HG02798 (cell line): ENCODE measurements at regions not wholly inside any gene's neighbourhood (a gene's known extent, or its start where the extent isn't known, plus 50 kb on each side); places are given as distances from the start of the nearest gene placed in this dataset.
"Not testable (repeated sequence)": the region's sequence is repeated elsewhere in the genome, so short reads cannot be mapped to it uniquely, and the experiment has no call there.

Experiments used
- ATAC-seq: cut with Tn5 transposase; IDR thresholded peaks from one replicate; pipeline ENCODE4 v1.9.1; 2021; ENCODE audit warnings: mild to moderate bottlenecking; ENCODE audit not compliant: unreplicated experiment, poor library complexity

DNA sequence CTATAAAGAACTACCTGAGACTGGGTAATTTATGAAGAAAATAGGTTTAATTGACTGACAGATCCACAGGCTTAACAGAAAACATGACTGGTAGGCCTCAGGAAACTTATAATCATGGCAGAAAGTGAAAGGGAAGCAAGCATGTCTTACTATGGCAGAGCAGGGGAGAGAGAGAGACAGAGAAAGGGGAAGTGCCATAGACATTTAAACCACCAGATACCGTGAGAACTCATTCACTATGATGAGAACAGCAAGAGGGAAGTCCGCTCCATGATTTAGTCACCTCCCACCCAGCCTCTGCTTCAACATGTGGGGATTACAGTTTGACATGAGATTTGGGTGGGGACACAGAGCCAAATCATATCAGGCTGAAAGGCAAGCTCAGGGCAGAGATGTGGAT is 327.1 kb upstream of the DDI1 start:
- peak; percentile 64 for ATAC-seq

DNA sequence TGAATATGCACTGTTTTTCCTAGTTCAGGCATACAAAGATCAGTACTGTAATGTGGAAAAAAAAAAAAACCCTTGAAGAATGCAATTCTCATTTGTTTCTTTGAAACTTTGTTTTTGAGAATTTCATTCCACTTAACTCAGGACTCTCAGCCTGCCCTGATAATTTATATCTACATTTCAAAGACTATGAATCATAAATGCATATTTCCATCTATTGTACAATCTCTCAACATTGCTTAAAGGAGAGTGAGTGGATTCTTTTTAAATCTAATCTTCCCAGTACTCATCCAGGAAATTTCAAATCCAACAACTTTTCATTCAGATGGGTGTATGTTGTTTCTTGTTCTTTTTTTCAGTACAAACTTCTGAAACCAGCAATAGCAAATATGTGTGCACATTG is 322.2 kb upstream of the DDI1 start:
- no peak for ATAC-seq

DNA sequence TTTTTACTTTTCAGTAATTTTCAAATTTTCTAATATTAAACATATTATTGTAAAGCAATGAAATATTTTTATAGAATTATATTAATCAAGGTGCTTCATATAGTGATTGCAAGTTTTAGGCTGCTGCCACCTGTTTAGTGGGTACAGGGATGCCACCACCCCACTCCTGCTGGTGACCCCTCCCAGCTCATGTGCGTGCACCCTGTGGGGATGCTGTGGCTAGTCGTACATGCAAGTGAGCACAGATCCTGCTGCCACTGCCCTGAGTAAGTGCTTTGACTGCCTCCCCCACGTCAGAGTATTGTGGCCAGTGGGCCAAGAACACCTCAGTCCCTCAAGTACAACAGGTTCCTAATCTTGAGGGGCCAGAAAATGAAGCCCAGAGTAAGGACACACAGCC is 320.1 kb upstream of the DDI1 start:
- no peak for ATAC-seq

DNA sequence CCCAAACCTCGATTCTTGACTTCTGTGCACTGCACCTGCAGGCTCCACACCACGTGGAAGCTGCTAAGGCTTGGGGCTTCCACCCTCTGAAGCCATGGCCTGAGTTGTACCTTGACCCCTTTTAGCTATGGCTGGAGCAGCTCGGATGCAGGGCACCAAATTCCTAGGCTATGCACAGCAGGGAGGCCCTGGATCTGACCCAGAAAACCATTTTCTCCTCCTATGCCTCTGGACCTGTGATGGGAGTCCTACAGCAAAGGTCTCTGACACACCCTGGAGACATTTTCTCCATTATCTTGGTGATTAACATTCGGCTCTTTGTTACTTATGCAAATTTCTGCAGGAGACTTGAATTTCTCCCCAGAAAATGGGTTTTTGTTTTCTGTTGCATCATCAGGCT is 309.2 kb upstream of the DDI1 start:
- no peak for ATAC-seq

DNA sequence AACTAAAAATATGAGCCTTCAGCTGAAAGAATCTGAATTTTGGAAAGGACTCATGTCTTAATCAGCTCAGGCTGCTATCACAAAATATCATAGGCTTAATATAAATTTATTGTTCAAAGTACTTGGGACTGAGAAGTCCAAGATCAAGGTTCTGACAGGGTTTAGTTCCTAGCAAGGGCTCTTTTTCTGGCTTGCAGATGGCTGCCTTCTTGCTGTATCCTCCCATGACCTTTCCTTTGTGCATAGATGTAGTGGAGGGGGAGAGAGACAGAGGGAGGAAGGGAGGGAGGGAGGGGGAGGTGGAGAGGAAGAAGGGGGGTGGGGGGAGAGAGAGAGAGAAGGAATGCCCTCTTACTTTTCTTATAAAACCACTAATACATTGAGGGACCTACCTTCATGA is 306.8 kb upstream of the DDI1 start:
- ATAC-seq, result no peak

DNA sequence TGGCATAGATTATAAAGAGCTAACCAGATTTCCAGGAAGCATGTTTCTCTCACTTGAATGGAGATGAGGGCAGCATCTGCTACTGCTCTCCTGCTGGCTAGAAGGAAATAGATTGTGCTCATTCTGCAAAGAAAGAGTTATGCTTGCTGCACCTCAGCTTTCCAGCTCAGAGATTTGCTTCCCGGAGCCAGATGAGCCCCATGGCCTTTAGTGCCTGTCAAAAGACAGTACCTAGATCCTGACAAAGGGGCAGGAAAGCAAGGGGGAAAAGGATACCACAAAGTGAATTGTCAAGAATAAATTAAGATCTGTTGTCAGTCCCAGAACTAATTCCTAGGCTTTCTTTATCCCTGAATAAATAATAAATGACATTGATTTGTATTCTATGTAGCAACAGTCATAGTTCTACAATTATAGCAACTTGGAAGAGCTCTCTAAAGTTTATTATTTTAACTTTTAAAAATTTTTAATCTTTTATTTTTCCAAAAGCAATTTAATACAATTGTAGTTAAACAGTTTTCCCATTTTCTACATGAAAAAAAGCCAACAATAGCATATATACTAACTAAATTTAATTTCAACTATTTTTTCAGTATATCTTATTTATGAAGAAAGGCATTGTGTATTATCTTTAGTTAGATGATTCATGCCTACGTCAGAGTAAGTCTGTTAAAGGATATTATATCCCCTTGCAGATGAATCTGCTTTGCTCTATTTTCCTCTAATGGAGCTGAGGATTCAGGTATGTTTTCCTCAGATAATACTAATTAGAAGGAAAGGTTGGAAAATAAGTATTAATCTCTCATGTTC is 306.1 kb upstream of the DDI1 start:
- no peak for ATAC-seq

DNA sequence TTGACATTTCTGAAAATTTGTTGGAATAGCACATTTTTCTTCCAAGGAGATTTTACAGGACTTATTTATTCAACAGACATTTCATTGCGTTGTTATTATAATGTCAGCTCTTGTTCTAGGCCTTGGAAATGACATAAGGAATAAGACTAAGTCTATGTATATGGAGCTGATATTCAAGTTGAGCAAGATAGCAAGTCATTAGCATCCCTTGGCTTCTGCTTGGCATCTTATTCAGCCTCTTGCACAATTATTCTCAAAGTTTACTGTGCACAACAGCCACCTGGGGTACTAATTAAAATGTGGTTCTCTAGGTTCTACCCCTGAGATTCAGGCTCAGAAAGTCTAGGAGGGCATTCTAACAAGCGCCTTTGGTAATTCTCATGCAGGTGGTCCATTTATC is 304.8 kb upstream of the DDI1 start:
- no peak for ATAC-seq

DNA sequence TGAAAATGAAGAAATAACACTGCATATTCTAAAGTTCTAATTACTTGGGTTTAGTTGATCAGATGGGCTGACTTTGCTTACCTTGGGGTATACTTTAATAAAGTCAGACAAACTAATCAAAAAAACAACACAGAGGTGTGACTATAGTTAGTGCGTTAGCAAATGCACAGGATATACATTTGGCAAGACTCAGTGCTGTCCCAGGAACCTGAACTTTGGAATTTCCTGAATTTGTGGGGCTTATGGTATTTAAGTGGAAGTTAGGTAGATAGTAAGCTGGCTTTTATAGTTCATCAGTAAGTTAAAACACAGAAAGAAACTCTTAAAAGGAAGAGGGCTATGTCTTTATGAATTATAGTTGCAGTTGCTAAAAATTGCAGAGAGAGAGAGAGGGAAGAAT is 302.6 kb upstream of the DDI1 start:
- no peak for ATAC-seq

DNA sequence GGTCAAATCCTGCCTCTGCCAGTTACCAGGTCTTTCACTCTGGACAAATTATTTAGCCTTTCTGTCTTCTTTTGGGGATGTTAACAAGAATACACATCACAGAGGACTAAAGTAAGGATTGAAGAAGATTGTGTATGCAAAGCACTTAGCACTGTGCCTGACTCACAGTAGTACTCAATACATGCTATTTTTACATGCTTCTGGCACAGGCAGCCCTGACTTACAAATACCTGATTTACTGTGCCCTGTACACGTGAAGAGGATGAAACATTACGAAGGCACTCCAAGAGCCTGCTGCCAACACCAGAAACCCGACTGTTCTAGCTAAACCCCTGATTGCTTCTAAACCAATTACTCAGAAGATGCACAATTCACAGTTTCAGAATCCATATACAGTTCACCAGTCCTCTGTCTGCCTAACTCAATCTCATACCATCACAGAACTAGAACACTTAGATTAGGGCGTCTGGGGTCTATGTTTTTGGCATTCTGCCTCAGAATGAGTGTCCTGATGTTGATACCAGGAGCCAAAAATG is 300.9 kb upstream of the DDI1 start:
- no peak for ATAC-seq

DNA sequence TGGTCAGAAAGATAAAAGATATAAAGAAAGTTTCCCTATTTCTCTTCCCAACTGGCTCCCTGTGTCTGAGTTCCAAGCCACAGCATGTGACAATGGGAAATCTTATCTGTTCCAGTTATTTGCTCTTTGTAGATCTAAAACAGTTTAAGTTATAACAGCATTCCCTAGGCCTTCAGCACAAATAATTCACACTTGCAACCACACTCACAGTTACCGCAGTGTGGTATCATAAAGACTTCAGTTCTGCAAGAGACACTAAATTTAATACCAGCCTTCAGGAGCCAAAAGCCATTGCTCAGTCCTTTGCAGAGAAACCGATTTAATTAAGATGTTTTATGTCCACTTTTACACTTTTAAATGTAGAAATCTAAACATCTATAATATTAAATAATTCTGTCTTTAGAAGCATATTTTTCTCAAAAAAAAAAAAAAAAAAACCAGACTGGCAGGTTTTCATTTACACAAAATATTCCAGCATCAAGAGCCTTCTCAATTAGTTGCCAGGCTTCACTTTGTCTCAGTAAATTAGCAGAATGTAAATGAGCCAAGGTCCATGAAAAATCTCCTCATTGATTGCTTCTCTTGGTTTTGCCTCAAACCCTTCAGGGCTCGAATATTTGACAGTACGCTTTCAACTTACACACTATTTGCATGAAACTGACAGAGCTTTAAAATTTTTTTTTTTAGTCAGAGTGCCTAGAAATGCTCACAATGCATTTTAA is 300.0 kb upstream of the DDI1 start:
- no peak for ATAC-seq

DNA sequence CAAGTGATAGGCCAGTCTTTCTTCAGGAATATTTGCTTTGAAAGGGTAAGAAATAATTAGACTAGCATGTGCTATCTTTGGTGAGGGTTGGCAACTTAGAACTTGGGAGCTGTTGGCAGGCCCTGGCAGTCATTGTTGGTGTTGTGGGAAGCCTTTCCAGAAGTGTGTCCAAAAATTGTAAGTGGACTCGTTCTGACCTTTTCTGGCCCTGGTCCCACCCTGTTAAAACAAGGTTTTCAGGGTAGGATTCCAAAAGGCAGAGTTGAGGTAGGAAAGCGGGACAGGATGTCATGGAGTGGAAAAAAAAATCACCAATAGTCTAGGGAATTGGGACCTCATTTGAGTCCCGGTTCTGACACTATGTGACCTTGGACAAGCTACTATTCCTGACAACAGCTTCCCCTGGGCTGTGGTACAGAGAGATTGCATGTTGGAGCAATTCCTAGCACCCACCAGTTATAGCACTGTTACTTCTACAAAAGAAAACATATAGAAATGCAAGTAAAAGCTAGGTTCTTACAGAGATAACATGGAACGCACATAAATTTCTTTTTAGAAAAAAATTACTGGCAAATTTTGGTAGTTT is 299.3 kb upstream of the DDI1 start:
- no peak for ATAC-seq

DNA sequence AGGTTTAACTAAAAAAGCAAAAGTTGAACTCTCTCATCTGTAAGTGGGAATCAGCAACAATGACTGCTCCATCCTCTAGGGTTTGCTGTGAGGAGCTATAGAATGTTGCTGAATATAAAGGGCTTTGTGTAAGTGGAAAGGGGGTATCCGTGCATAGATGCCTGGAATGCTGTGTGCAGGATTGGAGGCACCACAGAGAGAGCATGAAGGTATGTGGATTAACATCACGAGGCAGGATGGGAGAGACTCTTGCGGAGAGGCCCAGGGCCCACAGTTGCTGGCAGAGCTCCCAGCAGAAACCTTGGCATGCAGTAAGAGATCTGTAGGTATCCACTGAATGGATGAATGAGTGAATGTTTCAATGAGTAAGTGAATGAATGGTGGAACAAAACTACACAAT is 298.7 kb upstream of the DDI1 start:
- ATAC-seq, result no peak

DNA sequence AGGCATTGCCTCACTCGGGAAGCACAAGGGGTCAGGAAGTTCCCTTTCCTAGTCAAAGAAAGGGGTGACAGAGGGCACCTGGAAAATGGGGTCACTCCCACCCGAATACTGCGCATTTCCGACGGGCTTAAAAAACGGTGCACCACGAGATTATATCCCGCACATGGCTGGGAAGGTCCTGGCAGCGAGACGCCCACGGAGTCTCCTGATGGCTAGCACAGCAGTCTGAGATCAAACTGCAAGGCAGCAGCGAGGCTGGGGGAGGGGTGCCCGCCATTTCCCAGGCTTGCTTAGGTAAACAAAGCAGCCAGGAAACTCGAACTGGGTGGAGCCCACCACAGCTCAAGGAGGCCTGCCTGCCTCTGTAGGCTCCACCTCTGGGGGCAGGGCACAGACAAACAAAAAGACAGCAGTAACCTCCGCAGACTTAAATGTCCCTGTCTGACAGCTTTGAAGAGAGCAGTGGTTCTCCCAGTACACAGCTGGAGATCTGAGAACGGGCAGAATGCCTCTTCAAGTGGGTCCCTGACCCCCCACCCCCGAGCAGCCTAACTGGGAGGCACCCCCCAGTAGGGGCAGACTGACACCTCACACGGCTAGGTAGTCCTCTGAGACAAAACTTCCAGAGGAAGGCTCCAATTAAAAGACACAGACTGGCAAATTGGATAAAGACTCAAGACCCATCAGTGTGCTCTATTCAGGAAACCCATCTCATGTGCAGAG is 297.2 kb upstream of the DDI1 start:
- not testable (repeated sequence) for ATAC-seq

DNA sequence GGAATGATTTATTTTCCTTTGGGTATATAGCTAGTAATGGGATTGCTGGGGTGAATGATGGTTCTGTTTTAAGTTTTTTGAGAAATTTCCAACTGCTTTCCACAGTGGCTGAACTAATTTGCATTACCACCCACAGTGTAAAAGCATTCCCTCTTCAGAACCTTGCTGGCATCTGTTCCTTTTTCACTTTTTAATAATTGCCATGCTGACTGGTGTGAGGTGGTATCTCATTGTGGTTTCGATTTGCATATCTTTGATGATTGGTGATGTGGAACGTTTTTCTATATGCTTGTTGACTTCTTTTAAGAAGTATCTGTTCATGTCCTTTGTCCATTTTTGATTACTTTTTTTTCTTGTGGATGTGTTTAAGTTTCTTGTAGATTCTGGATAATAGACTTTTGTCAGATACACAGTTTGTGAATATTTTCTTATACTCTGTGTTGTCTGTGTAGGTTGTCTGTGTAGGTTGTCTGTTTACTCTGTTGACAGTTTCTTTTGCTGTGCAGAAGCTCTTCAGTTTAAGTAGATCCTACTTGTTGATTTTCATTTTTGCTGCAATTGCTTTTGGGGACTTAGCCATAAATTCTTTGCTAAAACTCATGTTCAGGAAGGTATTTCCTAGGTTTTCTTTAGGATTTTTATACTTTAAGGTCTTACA is 291.8 kb upstream of the DDI1 start:
- no peak for ATAC-seq

DNA sequence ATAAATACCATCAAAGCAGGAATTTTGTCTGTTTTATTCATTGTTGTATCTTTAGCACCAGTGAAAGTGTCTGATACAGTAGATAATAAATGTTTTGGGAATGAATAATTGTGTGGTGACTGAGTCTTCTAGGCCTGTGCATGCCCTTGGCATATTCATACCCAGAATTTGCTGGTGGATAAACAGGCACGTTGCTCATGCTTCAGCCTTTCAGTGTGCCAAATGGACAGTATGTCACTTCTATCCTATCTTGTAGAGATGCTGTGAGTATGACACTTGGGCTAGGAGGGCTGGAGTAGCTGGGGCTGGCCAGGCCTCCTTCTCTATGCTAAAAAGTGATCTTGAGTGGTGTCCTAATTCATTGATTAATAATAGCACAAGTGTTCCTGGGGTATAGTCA is 287.3 kb upstream of the DDI1 start:
- no peak for ATAC-seq

DNA sequence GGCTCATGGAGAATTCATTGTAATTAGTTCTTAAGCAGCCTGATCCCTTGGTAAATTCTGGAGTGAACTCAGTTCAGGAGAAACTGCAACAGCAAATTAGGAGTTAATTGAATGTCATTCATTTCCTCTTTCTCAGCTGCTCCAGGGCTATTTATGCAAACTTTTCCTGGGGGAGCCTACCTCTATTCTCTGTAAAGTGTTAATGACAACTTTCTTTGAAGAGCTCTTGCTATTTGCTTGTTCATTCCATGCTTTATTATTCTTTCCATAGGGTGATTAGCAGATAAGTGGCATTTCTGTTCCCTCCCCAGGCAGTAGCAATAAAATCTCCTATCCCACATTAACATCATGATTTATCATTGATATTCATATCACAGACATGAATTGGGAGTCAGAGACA is 267.6 kb upstream of the DDI1 start:
- ATAC-seq, result no peak

DNA sequence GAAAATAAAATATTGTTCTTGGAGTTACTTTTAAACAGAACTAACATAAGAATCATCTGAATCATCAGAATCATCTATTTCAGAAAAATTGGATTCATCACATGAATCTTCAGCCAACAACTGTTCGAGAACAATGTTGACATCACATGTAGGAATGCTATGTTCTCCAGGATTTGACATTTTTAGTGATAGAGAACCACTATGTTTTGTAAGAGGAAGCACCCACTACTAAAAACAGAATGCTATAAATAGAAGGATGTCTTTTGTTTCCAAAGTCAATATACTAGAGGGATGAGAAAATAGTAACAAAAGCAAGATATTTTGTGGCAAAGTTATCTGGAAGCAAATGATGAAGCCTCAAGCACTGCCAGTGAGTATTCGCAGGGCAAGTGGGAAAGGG is 263.4 kb upstream of the DDI1 start:
- no peak for ATAC-seq

DNA sequence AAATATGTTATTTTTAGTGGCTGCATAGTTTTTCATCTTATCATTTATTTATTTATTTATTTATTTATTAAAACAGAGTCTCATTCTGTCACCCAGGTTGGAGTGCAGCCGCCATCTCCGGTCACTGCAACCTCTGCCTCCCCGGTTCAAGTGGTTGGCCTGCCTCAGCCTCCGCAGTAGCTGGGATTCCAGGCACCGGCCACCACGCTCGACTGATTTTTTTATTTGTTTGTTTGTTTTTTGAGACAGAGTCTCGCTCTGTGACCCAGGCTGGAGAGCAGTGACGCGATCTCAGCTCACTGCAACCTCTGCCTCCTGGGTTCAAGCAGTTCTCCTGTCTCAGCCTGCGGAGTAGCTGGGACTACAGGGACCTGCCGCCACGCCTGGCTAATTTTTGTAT is 262.9 kb upstream of the DDI1 start:
- no peak for ATAC-seq

DNA sequence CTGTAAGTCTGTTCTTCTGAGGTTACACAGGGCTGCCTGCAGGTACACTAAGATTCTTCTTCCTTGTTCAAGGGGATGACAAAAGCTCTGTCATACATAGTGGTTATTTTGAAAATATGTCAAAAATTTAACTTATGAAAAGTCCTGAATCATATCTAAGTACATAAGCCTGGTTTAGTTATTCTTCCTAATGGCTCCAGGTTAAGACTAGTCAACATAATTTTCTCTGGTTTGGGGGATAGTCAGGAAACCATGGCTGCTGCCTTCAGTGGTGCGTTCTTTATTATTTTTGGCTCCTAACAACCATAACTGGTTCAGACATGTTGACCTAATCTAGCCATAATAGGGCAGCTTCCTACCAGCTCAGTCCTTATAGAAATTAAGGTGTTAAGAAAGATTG is 257.4 kb upstream of the DDI1 start:
- ATAC-seq, result no peak

DNA sequence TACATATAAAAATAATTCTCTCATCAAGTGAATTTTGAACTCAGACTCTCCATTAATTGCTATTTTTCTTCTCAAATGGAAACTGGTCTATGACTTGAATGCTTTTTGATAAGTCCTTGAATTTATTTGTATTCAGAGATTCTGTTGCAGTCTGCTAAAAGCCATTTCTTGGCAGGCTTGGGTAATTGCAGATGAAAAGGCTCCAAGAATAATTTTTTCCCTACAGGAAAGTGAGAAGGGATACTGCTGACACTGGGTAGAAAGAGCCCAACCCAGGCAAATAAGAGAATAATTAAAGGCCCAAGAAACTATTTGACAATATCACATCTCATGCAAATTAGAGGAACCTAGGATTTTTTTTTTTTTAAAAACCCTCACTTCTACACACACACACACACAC is 246.5 kb upstream of the DDI1 start:
- no peak for ATAC-seq
